HL-60/S4 (cell line): ENCODE measurements at regions not wholly inside any gene's neighbourhood (a gene's known extent, or its start where the extent isn't known, plus 50 kb on each side); places are given as distances from the start of the nearest gene placed in this dataset.
"Not testable (repeated sequence)": the region's sequence is repeated elsewhere in the genome, so short reads cannot be mapped to it uniquely, and the experiment has no call there.

Source experiments
- in situ Hi-C: fragments of 300-500 bp; cut with MboI; formaldehyde crosslinking; loops from 2 replicates; pipeline ENCODE4 v1.14.3; 2022; ENCODE audit warnings: low sequenced_read_pairs

DNA sequence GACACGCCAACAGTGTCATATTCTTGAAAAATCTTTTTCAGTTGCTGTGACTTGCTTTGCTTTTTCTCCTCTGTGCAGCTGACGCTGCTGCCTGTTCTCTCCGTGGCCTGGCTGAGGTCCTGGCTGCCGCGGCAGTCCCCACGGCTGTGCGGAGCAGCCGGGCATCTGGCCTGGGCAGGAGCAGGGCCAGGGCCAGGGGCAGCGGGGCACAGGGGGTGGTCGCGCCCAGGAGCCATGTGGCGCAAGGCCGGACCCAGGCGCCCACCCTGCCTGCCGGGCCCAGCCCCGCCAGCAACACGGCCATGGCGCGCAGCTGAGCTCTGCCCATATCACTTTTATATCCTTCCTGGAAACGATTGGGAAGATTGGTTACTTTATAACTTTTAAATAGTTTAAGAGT lies 109.4 kb upstream of the ACBD5 start:
- in situ Hi-C loops = no loop called here

DNA sequence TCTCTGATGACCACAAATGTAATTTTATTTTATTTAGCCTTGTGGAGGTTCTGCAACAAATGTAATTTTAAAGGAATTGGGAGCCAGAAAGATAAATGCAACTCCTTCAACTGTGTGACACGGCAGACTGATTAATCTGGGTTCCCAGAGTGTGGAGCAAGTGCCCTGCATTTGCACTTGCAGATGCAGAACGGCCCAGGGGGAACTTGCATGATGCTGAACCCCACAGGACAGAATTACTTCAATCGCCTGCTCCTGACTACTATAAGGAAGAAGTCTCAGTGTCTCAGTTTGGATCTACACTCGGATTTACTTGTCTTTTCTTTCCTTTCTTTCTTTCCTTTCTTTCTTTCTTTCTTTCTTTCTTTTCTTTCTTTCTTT lies 107.2 kb upstream of the ACBD5 start:
- in situ Hi-C loops = not testable (repeated sequence)

DNA sequence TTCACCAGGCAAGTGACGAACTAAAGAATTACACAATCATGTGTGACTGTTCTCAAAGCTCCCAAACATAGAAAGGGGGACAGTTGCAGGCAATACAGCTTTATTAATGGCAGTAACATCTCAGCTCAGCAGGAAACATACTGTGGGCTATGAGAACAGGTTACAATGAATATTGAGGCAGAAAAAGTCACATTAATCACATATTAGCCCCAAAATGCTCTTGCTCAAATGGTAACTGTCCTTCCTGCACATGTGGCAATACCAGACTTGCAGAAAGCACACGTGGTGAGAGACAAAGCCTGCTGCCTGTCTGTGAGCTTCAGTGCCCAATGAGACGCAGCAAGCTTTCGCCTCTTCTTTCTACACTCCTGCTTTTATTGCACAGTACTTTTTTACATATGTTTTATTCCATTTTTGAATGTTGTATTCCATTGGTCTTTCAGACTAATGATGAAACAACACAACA lies 104.9 kb upstream of the ACBD5 start:
- in situ Hi-C loops = no loop called here

DNA sequence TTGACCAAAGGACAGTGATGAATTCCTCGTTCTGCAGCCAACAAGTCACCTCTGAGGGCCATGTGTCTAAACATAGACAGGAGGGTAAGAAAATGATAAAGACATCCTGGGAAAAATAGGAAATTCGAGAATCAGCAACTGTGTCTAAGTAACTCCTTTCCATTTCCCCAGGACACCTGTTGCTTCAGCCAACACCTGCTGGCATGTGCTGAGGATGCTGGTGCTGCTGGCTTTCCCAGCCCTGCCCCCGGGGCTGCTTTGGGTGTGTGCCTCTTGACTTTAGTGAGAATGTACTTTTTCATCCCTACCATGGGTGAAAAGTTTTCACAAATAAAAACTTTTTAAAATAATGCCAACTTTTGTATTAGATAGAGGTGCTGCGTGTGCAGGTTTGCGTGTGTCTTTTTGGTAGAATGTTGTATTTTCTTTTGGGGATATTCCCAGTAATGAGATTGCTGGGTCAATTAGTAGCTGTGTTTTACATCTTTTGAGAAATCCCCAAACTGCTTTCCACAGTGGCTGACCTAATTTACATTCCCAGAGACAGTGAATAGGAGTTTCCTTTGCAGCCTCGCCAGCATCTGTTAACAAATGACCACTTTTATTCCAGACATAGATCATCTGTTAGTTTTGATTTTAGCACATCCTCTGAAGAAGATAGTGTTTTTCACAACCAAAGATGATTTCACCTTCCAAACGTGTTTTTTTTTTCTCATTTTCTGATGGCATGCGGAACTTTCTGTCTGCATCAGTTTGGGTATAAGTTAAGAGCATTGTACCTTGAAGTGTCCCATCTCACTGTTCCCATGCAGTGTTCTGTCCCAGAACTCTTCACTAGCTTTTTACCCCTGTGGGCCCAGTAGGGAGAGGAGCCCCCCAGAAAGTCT lies 104.2 kb upstream of the ACBD5 start:
- in situ Hi-C loops = no loop called here

DNA sequence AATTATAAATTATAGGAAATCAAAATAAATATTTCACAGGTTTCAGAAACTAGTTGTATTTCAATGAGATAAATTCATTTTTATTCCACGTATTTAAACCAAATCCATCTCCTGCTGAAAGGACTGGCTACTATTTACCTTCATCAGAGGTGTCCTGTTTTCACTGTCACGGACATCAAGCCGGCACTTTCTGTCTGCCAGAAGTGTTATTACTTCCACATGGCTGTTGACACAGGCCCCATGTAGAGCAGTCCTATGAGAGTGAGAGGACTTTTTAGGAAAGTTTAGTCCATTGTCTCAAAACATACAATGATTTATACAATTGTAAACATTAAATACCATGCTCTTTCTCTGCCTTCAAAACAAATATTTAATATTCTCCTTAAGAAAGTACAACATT lies 100.4 kb upstream of the ACBD5 start:
- in situ Hi-C loops = no loop called here

DNA sequence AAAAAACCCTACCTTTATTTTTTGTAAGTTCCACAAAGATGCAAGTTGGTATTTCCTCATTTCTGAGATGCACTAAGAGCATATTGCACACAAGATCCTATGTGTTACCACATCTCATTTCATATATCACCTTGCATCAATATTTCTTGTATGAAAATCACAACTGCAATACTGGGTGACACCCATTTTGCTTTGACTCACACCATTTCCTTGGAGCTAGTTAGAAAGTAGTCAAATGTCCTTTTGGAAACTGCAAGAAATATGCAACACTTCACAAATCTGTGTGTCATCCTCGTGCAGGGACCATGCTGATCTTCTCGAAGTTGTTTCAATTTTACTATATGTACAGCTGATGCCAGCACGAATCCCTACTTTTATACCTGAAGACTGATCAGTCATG lies 94.6 kb upstream of the ACBD5 start:
- in situ Hi-C loops = not testable (repeated sequence)

DNA sequence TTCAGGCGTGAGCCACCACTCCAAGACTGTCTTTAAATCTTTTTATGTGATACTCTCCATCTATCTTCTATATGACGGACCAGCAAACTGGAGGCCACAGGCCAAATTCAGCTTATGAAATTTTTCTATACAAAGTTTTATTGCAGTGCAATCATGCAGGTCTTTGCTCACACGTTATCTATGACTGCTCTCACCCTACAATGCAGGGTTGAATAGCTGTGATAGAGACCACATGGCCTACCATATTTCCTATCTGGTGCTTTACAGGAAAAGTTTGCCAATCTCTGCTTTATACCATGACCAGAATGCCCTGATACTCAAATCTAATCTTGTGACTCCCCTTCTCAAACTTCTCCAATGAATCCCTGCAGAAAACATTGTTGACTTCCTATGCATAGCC lies 89.5 kb upstream of the ACBD5 start:
- in situ Hi-C loops = no loop called here

DNA sequence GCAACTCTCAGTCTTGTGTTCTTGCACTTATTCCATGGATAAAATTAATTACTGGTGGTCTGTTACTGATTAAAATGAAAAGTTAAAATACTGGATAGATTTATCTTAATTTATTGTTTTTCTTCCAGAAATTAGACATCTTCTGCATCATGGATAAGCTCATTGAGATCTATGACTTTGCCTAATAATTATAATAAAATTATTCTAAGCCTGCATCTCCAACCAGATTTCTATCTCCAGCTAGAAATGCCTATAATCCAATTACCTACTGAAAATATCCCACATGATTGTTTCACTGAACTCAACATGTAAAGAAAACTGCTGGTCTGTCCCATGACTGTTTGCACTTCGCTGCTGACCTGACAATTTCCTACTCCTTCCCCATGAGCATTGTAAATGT lies 88.3 kb upstream of the ACBD5 start:
- in situ Hi-C loops = no loop called here

DNA sequence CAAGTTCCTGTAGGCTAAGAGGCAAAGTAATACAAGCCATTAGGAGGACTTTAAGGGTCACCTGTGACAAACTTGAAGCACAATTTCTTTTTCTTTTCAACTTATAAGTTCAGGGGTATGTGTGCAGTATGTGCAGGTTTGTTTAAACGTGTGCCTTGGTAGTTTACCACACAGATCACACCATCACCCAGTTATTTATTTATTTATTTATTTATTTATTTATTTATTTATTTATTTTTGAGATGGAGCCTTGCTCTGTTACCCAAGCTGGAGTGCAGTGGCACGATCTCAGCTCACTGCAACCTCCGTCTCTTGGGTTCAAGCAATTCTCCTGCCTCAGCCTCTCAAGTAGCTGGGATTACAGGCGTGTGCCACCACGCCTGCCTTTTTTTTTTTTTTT lies 86.2 kb upstream of the ACBD5 start:
- in situ Hi-C loops = not testable (repeated sequence)

DNA sequence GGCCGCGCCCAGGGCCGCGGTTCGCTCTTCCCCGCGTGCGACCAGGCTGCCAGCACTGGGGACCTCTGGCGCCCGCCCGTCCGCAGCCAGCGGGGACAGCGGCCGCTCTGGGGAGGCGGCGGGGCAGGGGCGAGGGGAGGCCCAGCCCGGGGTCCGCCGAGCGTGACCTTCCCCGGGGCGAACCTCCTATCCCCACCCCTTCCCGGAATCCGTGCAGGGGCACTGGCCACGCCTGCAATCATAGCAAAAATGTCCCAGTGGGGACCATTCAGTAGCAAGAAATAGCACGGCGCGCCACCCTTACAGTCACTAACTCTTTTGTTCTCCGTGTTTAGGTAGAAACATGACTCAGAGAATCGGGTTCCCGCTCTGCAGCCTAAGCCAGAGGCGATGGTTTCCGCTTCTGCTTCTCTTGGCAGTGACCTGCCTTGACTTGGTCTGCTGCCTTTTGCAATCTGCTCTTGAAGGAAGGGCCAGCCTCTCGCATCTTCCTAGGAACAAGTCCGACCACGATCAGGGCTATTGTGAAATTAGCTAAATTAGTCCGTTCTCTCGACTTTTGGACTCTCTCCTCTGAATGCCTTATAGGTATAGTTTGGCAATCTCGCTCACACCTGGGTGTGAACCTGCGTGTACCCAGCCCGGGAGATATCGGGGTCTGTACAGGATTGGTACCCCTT lies 79.3 kb upstream of the ACBD5 start:
- in situ Hi-C loops = no loop called here

DNA sequence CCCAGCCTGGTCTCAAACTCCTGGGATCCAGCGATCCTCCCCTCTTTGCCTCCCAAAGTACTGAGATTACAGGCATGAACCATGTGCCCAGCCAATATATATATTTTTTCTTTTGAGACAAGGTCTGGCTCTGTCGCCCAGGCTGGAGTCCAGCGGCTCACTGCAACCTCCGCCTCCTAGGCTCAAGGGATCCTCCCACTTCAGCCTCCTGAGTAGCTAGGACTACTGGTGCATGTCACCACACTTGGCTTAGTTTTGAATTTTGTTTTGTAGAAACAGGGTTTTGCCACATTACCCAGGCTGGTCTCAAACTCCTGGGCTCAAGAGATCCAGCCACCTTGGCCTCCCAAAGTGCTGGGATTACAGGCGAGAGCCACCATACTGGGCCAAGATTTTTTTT lies 78.5 kb upstream of the ACBD5 start:
- in situ Hi-C loops = not testable (repeated sequence)

DNA sequence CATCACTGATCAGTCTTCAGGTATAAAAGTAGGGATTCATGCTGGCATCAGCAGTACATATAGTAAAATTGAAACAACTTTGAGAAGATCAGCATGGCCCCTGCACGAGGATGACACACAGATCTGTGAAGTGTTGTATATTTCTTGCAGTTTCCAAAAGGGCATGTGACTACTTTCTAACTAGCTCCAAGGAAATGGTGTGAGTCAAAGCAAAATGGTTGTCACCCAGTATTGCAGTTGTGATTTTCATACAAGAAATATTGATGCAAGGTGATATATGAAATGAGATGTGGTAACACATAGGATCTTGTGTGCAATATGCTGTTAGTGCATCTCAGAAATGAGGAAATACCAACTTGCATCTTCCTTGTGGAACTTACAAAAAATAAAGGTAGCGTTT lies 74.5 kb upstream of the ACBD5 start:
- in situ Hi-C loops = not testable (repeated sequence)

DNA sequence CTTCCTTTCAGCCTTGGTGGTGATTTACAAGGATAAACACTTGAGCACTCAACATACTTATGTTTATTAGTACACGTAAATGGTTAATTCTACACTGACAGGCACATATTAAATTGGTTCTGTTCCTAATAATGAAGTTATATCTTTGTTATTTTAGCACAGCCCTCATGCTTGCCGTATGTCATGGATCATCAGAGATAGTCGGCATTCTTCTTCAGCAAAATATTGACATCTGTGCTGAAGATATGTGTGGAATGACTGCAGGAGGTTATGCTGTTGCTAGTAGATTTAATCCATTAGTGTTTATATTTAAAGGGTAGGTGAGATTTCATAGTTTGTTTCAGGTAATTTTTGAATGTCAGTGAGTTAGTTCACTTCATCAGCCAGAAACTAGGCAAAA lies 73.0 kb upstream of the ACBD5 start:
- in situ Hi-C loops = not testable (repeated sequence)

DNA sequence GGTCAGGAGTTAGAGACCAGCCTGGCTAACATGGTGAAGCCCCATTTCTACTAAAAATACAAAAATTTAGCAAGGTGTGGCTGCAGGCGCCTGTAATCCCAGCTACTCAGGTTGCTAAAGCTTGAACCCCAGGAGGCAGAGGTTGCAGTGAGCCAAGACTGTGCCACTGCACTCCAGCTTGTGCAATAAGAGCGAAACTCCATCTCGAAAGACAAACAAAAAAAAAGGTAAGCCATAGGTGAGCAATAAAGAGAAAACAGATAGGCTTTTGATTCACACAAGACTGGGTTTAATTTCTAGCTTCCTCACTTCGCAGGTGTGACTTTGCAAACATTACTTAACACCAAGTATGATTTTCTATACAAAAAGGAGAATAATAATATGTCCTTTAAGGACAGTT lies 72.3 kb upstream of the ACBD5 start:
- in situ Hi-C loops = no loop called here

DNA sequence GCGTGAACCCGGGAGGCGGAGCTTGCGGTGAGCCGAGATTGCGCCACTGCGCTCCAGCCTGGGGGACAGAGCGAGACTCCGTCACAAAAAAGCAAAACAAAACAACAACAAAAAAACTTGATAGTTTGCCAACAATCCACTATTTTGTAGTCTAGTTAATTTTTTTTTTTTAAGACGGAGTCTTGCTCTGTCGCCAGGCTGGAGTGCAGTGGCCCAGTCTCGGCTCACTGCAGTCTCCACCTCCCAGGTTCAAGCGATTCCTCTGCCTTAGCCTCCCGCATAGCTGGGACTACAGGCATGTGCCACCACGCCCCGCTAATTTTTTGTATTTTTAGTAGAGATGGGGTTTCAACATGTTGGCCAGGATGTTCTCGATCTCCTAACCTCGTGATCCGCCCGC lies 71.2 kb upstream of the ACBD5 start:
- in situ Hi-C loops = not testable (repeated sequence)

DNA sequence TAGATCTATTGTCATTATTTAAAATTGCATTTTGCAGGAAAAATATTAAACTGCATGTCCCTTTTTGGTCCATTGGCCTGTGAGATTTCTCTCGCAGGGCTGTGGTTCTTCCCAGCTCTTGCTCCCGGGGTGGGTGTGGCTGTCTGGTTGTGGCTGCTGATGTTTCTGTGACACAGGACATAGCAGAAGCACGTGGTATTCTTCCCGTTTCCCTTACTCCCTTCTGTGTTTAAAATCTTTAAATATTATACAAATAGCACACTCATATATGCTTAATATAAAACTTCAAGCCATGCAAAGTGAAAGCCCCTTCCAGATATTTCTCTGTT lies 57.9 kb upstream of the ACBD5 start:
- in situ Hi-C loops = not testable (repeated sequence)

DNA sequence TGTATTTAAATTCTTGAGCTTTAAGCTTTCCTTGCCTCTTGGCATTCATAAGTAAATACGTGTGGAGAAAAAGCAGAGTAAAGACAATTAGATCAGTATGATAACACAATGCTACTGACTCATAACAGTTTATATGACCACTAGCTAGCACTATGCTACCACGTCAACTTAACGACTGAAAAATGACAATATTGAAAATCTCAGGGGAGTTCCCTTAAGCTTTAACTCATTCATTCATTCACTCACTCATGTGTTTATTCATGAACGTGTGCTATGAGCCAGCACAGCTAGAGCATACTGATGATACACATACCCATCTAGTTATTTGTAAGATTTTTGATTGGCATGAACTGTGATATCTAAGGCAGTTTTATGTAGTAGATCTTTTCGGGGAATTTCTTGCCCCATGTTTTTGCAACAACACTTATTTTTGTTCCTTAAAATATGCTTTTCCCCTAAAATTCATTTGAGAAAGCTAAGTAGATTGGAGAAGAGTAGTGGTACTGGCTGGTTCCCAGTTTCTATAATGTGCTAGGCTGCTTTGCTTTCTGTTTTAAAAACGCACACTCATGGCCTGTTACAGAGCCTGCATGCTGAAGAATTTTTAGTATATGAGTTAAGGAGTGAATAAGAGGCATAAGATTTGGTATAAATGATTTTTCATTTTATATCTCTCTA lies 57.4 kb upstream of the ACBD5 start:
- in situ Hi-C loops = no loop called here

DNA sequence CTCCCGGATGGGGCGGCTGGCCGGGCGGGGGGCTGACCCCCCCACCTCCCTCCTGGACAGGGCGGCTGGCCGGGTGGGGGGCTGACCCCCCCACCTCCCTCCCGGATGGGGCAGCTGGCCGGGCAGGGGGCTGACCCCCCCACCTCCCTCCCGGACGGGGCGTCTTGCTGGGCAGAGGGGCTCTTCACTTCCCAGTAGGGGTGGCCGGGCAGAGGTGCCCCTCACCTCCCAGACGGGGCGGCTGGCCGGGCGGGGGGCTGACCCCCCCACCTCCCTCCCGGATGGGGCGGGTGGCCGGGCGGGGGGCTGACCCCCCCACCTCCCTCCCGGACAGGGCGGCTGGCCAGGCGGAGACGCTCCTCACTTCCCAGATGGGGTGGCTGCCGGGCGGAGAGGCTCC lies 55.7 kb upstream of the ACBD5 start:
- in situ Hi-C loops = not testable (repeated sequence)

DNA sequence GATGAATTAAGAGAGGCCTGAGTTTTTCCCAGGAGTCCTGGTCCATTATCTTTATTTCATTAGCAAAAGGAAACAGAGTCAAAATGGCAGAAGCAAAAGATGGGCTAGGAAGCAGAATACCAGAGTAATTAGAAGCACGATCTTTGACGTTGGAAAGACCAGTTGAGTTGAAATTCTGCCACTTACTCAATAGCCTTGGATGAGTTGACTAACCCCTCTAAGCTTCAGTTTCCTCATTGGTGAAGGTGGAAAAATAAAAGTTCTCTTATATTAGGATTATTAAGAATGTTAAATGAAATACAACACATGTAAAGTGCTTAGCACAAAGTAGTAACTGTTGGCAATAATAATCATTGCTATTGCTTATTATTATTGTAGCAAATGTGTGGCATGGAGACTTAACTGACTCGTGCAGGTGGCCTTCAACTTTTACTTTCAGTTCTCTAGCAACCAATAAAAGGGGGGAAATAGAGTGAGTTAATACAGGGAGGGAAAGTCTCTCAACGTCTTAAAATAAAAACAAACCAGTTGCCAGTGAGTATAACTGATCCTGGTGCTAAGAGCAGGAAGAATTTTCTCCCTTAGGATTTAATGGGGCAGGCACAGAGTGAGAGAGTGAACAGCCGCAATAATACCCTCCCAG lies 50.8 kb upstream of the ACBD5 start:
- in situ Hi-C loops = not testable (repeated sequence)
